Lung (tissue), 1 donor: ENCODE measurements at regions not wholly inside any gene's neighbourhood (a gene's known extent, or its start where the extent isn't known, plus 50 kb on each side); places are given as distances from the start of the nearest gene placed in this dataset. TPM values are rescaled to one million over a fixed set of nuclear protein-coding genes. Genes with fewer than 3 reads are reported as not detected.

Experiments
- small RNA-seq: library from RNA; depleted of rRNA; stranded (forward); fragments of <200 nt; gene quantifications from one replicate; pipeline ENCODE3, GENCODE V24; 2014; ENCODE audit warnings: low replicate concordance

Small RNA genes lying in the stretch of these regions (small RNA-seq; reads per million reads assigned to genes)
- gene RF00017 (not detected), gene RNA5SP176 (not detected)
